22Rv1 (cell line): ENCODE measurements at regions not wholly inside any gene's neighbourhood (a gene's known extent, or its start where the extent isn't known, plus 50 kb on each side); places are given as distances from the start of the nearest gene placed in this dataset.
"Not testable (repeated sequence)": the region's sequence is repeated elsewhere in the genome, so short reads cannot be mapped to it uniquely, and the experiment has no call there.

Experiments used
- H3K27ac ChIP-seq: fragments of 450-650 bp; 2 replicates; pipeline ENCODE4 v1.5.1; 2017
- ZFX ChIP-seq: fragments of 450-650 bp; IDR thresholded peaks from 2 replicates; pipeline ENCODE4 v1.6.1; 2017; ENCODE audit warnings: antibody characterized with exemption, borderline replicate concordance
- TF ChIP-seq, protein P1 (sequence below): fragments of 450-650 bp; IDR thresholded peaks from 2 replicates; pipeline ENCODE4 v1.5.1; 2017; ENCODE audit warnings: mild to moderate bottlenecking

DNA sequence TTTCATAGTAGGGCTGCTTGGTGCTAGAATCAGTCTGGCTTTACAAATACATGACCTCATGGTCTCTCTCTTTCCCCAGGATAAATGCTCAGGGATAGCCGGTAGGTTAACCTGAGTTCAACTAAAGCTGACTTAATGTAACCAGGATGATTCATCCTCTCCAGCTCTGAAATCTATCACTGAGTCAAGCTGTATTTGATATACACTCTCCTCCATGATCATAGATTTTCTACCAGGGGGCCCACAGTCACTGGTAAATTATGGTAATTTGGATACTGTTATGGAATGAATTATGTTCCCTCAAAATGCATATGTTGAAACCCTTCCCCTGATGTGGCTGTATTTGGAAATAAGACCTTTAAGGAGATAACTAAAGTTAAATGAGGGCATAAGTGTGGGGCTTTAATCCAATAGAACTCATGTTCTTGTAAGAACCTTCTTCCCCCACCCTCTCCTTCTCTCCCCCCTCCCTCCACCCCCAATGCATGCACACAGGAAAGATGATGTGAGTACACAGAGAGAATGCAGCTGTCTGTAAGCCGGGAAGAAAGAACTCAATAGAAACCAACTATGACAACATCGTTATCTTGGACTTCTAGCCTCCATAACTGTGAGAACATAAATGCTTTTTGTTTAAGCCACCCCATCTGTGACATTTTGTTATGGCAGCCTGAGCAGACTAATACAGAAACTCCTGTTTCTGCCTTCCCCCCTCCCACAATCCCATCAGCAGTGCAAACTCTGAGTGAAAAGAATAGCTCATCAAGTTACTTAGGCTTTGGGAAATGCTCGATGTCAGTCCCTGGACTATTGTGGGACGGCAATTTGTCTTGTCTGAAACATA is 134.9 kb upstream of the KYNU start:
- TF ChIP-seq ZFX: no peak
- TF ChIP-seq, protein P1, sequence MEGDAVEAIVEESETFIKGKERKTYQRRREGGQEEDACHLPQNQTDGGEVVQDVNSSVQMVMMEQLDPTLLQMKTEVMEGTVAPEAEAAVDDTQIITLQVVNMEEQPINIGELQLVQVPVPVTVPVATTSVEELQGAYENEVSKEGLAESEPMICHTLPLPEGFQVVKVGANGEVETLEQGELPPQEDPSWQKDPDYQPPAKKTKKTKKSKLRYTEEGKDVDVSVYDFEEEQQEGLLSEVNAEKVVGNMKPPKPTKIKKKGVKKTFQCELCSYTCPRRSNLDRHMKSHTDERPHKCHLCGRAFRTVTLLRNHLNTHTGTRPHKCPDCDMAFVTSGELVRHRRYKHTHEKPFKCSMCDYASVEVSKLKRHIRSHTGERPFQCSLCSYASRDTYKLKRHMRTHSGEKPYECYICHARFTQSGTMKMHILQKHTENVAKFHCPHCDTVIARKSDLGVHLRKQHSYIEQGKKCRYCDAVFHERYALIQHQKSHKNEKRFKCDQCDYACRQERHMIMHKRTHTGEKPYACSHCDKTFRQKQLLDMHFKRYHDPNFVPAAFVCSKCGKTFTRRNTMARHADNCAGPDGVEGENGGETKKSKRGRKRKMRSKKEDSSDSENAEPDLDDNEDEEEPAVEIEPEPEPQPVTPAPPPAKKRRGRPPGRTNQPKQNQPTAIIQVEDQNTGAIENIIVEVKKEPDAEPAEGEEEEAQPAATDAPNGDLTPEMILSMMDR: no peak

DNA sequence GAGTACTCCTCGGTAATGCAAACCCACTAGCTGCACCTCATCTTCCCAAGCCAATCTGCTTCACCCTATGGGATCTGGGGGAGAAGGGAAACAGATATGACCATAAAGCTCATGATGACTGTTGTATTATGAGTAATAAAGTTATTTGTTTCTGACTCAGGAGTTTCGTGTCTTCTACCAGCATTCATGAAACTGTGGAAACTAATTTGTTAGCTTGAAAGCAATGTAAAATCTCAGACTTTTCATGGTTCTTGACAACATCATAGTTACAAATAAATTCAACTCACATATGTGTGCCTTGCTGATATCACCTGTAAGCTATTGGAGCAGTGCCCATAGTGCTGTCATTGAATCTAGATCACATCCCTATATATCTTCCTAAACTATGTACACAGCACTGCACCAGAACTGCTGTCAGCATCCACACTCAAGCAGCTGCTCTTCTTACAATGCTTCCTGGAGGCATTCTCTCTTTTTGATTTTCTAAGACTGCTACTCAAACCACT is 135.6 kb upstream of the KYNU start:
- H3K27ac ChIP-seq: no peak overlapping the region
- TF ChIP-seq ZFX: no peak
- TF ChIP-seq, protein P1: no peak

More for the DNA sequence above, 134.9 kb upstream of the KYNU start:
- H3K27ac ChIP-seq: no peak overlapping the region

DNA sequence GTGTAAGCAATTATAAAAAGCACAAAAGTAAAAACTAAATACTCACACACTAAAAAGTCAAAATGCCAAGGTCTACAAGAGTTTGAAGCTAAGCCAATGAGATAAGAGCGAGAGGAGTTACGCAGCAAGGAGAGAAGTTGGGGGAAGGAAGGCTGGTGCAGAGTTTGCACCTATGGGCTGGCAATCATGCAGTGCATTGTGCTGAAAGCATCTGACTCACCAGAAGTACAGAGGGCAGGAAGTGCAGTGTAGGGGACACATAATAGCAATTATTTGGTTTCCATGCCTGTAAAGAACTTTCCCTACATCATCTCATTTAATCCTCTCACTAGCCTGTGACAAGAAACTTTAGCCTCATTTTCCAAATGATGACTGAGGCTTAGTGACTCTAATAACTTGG is 142.7 kb upstream of the KYNU start:
- no peak overlapping the region for H3K27ac ChIP-seq
- TF ChIP-seq ZFX: no peak
- TF ChIP-seq, protein P1: no peak

DNA sequence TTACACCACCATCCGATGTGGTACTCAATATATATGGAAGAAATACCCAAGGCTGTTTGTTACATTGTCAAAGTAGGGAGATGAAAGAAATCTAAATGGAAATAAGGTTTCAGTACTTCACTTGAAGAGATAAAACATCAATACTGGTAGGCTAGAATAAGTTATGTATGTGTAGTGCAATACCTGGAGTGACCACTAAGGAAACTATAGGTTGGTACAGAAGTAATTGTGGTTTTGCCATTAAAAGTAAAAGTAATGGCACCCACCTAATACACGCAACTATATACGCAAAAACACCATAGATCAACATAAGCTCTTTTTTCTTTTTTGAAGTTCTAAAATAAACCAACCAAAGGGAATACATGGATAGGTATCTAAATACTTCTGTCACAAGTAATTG is 143.2 kb upstream of the KYNU start:
- TF ChIP-seq ZFX: no peak
- TF ChIP-seq, protein P1: no peak
- H3K27ac ChIP-seq: no peak overlapping the region

DNA sequence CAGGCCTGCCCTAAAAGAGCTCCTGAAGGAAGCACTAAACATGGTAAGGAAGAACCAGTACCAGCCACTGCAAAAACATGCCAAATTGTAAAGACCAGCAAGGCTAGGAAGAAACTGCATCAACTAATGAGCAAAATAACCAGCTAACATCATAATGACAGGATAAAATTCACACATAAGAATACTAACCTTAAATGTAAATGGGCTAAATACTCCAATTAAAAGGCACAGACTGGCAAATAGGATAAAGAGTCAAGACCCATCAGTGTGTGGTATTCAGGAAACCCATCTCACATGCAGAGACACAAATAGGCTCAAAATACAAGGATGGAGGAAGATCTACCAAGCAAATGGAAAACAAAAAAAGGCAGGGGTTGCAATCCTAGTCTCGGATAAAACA is 147.7 kb upstream of the KYNU start:
- H3K27ac ChIP-seq: not testable (repeated sequence)

DNA sequence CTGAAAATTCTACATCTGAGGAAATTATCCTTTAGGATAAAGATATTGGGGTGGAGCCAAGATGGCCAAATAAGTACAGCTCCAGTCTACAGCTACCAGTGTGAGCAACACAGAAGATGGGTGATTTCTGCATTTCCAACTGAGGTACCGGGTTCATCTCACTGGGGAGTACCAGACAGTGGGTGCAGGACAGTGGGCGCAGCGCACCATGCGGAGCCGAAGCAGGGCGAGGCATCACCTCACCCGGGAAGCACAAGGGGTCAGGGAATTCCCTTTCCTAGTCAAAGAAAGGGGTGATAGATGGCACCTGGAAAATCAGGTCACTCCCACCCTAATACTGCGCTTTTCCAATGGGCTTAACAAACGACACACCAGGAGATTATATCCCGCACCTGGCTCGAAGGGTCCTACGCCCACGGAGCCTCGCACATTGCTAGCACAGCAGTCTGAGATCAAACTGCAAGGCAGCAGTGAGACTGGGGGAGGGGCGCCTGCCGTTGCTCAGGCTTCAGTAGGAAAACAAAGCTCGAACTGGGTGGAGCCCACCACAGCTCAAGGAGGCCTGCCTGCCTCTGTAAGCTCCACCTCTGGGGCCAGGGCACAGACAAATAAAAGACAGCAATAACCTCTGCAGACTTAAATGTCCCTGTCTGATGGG is 149.5 kb upstream of the KYNU start:
- not testable (repeated sequence) for H3K27ac ChIP-seq

DNA sequence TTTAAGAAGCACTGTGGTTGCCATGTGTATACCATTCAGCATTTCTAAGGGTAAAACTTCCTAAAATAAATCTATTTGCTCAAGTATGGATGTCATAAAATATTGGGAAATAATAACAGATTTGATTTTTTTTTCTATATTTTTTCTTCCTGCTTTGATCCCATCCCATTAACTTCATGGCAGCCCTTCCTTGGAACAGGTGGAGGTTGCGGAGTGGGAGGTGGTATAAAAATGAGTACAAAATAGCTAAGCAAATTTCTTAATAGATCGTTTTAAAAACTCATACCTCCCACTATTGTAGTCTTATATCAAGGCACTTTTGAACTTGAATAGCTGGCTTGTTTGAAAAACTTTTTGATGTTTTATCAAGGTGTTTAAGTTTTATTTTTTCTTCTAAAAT is 152.1 kb upstream of the KYNU start:
- TF ChIP-seq ZFX: no peak
- TF ChIP-seq, protein P1: no peak
- H3K27ac ChIP-seq: no peak overlapping the region

DNA sequence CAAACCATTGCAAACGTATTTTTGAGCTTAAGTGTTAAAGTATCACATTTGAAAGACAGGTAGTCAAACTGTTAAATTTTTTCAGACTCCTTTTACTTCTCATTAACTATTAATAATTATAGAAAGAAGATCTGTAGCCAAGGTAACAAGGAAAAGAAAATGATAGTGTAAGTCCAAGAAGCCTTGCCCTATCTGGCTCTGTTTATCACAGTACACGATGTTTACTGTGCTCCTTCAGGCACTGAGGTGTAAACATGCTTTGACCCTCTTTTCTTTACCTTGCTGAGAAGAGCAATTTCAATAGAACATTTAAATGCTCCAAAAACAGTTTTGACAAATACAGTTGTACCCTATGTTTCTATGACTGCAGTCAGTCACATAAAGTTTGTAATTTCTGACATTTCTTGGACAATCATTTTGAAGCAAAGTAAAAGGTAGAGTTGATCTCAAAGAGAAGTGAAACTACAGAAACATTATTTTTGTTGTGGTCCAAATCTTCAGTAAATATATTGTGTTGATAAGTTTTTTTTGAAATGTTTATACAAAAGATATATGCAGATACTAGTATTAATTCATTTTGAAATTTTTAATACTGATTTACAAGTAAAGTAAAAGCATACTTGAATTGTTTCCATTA is 152.6 kb upstream of the KYNU start:
- TF ChIP-seq ZFX: no peak
- TF ChIP-seq, protein P1: no peak
- H3K27ac ChIP-seq: no peak overlapping the region
